ENCODE measurements at regions not wholly inside any gene's neighbourhood (a gene's known extent, or its start where the extent isn't known, plus 50 kb on each side); places are given as distances from the start of the nearest gene placed in this dataset.

DNA sequence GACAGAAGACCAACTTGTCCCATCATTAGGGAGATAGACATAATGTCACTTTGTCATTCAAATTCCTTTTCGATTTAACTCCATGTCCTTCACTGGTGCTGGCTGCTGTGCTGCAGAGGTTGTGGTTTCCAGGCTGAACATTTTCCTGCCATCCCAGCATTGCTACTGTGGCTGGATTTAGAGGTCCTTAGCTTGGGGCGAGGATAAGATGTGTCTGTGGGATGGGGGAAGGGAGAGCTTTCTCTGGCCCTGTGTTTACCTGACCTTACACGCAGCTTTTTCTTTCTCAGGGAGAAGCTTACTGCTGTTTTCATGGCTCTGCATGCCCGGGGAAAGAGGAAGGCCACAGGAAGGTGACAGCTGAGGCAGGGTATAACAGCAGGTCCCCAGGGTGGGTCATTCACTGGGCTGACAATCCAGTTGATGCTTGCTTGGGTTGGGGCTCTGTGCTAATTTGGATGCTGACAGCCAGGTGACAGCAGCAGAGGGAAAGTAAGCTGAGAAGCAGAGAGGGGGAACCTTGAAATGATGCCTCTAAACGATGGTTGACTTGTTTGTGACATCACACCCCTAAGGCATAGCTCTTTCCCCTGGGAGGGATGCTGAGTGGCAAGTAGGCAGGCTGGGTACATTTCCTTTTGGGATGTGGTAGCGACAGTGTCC, 326.9 kb upstream of the CTNNB1 start:
- intact Hi-C loops (cut with DNase I; ENCODE audit: low total_unique reads), result no loop called here

DNA sequence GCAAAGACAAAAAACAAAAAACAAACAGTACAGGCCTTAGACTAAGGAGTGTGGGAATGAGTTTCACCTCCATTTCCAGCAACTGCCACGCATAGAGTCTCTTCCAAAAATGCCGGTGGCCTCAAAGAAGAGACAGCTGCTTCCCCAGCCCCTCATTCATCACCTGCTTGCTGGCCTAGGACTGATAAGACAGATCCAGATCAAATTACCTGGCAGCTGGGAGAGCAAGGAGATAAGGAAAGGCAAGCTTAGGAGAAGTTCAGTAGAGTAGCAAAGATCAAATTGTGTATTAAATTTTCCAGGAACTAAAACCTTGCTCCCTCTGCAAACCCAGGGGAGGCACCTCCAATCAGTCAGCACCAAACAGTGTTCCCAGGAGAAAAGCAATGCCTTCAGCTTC, 325.8 kb upstream of the CTNNB1 start:
- H3K36me3 ChIP-seq, result no peaks in the 10 kb centered on the region
- ATAC-seq (no peak), DNase-seq (no peak)
- in situ Hi-C loops (cut with MboI; ENCODE audit: low sequenced_read_pairs in 4 of 4), result no loop called here
- H3K27me3 ChIP-seq, result no peaks in the 10 kb centered on the region
- TF ChIP-seq, protein P1, sequence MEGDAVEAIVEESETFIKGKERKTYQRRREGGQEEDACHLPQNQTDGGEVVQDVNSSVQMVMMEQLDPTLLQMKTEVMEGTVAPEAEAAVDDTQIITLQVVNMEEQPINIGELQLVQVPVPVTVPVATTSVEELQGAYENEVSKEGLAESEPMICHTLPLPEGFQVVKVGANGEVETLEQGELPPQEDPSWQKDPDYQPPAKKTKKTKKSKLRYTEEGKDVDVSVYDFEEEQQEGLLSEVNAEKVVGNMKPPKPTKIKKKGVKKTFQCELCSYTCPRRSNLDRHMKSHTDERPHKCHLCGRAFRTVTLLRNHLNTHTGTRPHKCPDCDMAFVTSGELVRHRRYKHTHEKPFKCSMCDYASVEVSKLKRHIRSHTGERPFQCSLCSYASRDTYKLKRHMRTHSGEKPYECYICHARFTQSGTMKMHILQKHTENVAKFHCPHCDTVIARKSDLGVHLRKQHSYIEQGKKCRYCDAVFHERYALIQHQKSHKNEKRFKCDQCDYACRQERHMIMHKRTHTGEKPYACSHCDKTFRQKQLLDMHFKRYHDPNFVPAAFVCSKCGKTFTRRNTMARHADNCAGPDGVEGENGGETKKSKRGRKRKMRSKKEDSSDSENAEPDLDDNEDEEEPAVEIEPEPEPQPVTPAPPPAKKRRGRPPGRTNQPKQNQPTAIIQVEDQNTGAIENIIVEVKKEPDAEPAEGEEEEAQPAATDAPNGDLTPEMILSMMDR (IDR thresholded peaks at IDR 0.05 in 4 of 5, conservative IDR thresholded peaks at IDR 0.05 in 1 of 5), result no peak
- no peak for TF ChIP-seq POLR2A (IDR thresholded peaks at IDR 0.05)
- H3K4me3 ChIP-seq, result no peak overlapping the region
- H3K27ac ChIP-seq, result no peak overlapping the region
- peaks cover 3 to 6% of the 10 kb centered on the region in 2 donors for H3K4me1 ChIP-seq
- intact Hi-C loops (cut with DNase I; ENCODE audit: low total_unique reads), result no loop called here
- H3K9me3 ChIP-seq, result no peaks in the 10 kb centered on the region

More for the DNA sequence above, 326.9 kb upstream of the CTNNB1 start:
- TF ChIP-seq, protein P1 (IDR thresholded peaks at IDR 0.05 in 4 of 5, conservative IDR thresholded peaks at IDR 0.05 in 1 of 5), result no peak
- no peak for TF ChIP-seq POLR2A (IDR thresholded peaks at IDR 0.05)
- H3K9me3 ChIP-seq, result no peaks in the 10 kb centered on the region
- in situ Hi-C loops (cut with MboI; ENCODE audit: low sequenced_read_pairs in 4 of 4), result no loop called here
- no peaks in the 10 kb centered on the region for H3K4me1 ChIP-seq
- H3K27ac ChIP-seq, result no peak overlapping the region
- DNase-seq (no peak), ATAC-seq (no peak)
- H3K36me3 ChIP-seq, result no peaks in the 10 kb centered on the region
- H3K4me3 ChIP-seq, result no peak overlapping the region
- H3K27me3 ChIP-seq, result no peaks in the 10 kb centered on the region

DNA sequence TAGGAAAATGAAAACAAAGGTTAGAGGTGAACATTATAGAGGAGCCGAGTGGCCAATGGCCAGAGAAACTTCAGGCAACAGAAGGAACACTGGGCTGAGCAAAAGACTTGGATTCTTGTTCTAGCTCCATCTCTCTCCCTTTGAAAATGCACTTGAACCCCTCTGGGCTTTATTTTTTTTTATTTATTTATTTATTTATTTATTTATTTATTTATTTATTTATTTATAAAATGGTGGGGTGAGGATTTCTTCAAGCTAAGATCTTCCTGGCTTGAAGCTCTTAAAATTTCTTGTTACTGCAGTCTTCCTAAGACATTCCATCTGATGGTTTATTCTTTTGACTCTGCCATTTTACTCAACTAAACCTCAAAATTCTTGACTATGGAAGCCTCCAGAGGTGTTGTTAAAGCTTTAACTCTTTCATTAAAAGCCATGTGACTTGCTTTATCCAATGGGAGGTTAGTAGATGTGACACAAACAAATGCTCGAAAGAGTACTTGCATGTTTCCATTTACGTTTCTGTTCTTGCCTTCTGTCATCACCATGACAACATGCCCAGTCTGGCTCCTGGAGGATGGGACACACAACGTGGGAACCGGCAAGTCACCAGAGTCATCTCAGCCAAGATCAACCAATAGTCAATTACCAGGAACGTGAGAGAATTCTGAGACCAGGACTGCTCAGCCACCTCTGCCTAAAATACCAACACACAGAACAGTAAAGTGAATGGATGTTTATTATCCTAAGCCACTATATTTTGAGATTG, 325.2 kb upstream of the CTNNB1 start:
- DNase-seq, result no peak
- ATAC-seq, result no peak
- Histone ChIP-seq H3K36me3 (no peaks in the 10 kb centered on the region), H3K4me3 (no peak overlapping the region), H3K27me3 (no peaks in the 10 kb centered on the region), H3K4me1 (peaks cover 10 to 12% of the 10 kb centered on the region in 2 donors), H3K9me3 (no peaks in the 10 kb centered on the region), H3K27ac (no peak overlapping the region)
- no peak for TF ChIP-seq POLR2A (IDR thresholded peaks at IDR 0.05)
- TF ChIP-seq, protein P1 (IDR thresholded peaks at IDR 0.05 in 4 of 5, conservative IDR thresholded peaks at IDR 0.05 in 1 of 5), result no peak
- in situ Hi-C loops (cut with MboI; ENCODE audit: low sequenced_read_pairs in 4 of 4) (no loop called here), intact Hi-C loops (cut with DNase I; ENCODE audit: low total_unique reads) (no loop called here)

DNA sequence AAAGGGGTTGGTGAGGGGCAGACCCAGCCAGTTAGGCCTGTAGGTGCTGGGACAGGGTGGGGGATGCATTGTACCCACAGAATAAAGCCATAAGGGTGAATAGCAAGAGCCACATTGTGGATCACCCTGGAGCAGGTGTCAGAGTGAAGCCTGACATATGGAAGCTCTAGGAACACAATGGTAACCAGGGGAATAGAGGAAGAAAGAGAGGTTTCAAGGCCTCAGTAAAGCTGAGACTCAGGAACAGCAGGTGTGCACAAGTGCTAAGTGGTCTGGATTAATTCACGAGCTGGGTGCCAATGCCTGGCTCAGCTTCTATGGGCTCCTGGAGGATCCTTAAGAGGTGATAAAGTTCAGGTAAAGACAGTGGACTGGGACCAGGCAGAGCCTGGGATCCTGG, 323.7 kb upstream of the CTNNB1 start:
- no peak for ATAC-seq
- Histone ChIP-seq H3K4me1 (peaks cover 13 to 16% of the 10 kb centered on the region in 2 donors), H3K27ac (no peak overlapping the region), H3K9me3 (no peaks in the 10 kb centered on the region), H3K4me3 (no peak overlapping the region), H3K27me3 (no peaks in the 10 kb centered on the region), H3K36me3 (no peaks in the 10 kb centered on the region)
- intact Hi-C loops (cut with DNase I; ENCODE audit: low total_unique reads) (loop anchor here (5.0 kb wide), 1 partner anchor 93 kb away; no protein-coding TSS in a partner anchor), in situ Hi-C loops (cut with MboI; ENCODE audit: low sequenced_read_pairs in 4 of 4) (no loop called here)
- no peak for DNase-seq
- no peak for TF ChIP-seq POLR2A (IDR thresholded peaks at IDR 0.05)
- TF ChIP-seq, protein P1 (IDR thresholded peaks at IDR 0.05 in 4 of 5, conservative IDR thresholded peaks at IDR 0.05 in 1 of 5), result no peak
